SK-N-SH treated with all-trans-retinoic acid at 6 μM for 48 hours (cell line): ENCODE measurements at regions not wholly inside any gene's neighbourhood (a gene's known extent, or its start where the extent isn't known, plus 50 kb on each side); places are given as distances from the start of the nearest gene placed in this dataset.

Source experiments
- ATAC-seq: fragments of 200-7000 bp; cut with Tn5 transposase; 3 replicates; pipeline ENCODE4 v1.9.1; 2020; ENCODE audit warnings: mild to moderate bottlenecking, moderate library complexity
- ARNTL ChIP-seq: fragments of 450-650 bp; formaldehyde crosslinking; IDR thresholded peaks from 2 replicates; pipeline ENCODE4 v1.5.0; 2020; ENCODE audit warnings: low read depth, mild to moderate bottlenecking, moderate library complexity, borderline replicate concordance
- BACH2 ChIP-seq: fragments of 250-450 bp; sonication (Bioruptor Pico); IDR thresholded peaks from 2 replicates; pipeline ENCODE4 v1.9.0; 2021; ENCODE audit warnings: mild to moderate bottlenecking, borderline replicate concordance
- CSDC2 ChIP-seq: fragments of 250-450 bp; sonication (Bioruptor Pico); IDR thresholded peaks from 2 replicates; pipeline ENCODE4 v1.5.0; 2020; ENCODE audit warnings: mild to moderate bottlenecking, moderate library complexity
- ESRRG ChIP-seq: fragments of 250-450 bp; sonication (Bioruptor Pico); IDR thresholded peaks from 2 replicates; pipeline ENCODE4 v1.6.1; 2021; ENCODE audit warnings: mild to moderate bottlenecking
- GLIS3 ChIP-seq: fragments of 250-450 bp; sonication (Bioruptor Pico); IDR thresholded peaks from 2 replicates; pipeline ENCODE4 v1.5.0; 2020; ENCODE audit warnings: mild to moderate bottlenecking, moderate library complexity
- ISL1 ChIP-seq: fragments of 250-450 bp; sonication (Bioruptor Pico); IDR thresholded peaks from 2 replicates; pipeline ENCODE4 v2.1.2; 2022; ENCODE audit warnings: mild to moderate bottlenecking, moderate library complexity
- POU6F1 ChIP-seq: fragments of 250-450 bp; sonication (Bioruptor Pico); IDR thresholded peaks from 2 replicates; pipeline ENCODE4 v1.8.0; 2021; ENCODE audit warnings: low read depth, mild to moderate bottlenecking, moderate library complexity, borderline replicate concordance
- PPARA ChIP-seq: fragments of 250-450 bp; sonication (Bioruptor Pico); IDR thresholded peaks from 2 replicates; pipeline ENCODE4 v1.5.0; 2020; ENCODE audit warnings: mild to moderate bottlenecking, borderline replicate concordance
- TCF4 ChIP-seq: fragments of 250-450 bp; sonication (Bioruptor Pico); IDR thresholded peaks from 2 replicates; pipeline ENCODE4 v1.8.0; 2021; ENCODE audit warnings: mild to moderate bottlenecking, moderate library complexity, borderline replicate concordance
- TOX ChIP-seq: fragments of 250-450 bp; sonication (Bioruptor Pico); IDR thresholded peaks from 2 replicates; pipeline ENCODE4 v1.8.0; 2021; ENCODE audit warnings: mild to moderate bottlenecking, moderate library complexity, borderline replicate concordance
- ZC3H10 ChIP-seq: fragments of 250-450 bp; sonication (Bioruptor Pico); IDR thresholded peaks from 2 replicates; pipeline ENCODE4 v1.5.1; 2021; ENCODE audit warnings: mild to moderate bottlenecking, moderate library complexity
- ZFP30 ChIP-seq: fragments of 450-650 bp; formaldehyde crosslinking; IDR thresholded peaks from 2 replicates; pipeline ENCODE4 v1.5.0; 2022; ENCODE audit warnings: mild to moderate bottlenecking, moderate library complexity
- ZNF565 ChIP-seq: fragments of 450-650 bp; formaldehyde crosslinking; conservative IDR thresholded peaks from 2 replicates; pipeline ENCODE4 v1.5.0; 2020; ENCODE audit warnings: low read depth, mild to moderate bottlenecking, moderate library complexity
- ZNF70 ChIP-seq: fragments of 450-650 bp; formaldehyde crosslinking; IDR thresholded peaks from 2 replicates; pipeline ENCODE4 v1.5.0; 2020; ENCODE audit warnings: mild to moderate bottlenecking, moderate library complexity
- TF ChIP-seq, protein P1 (sequence below): fragments of 250-450 bp; sonication (Bioruptor Pico); IDR thresholded peaks from 2 replicates; pipeline ENCODE4 v1.5.1; 2021; ENCODE audit warnings: mild to moderate bottlenecking, moderate library complexity
- TF ChIP-seq, protein P2 (sequence below): fragments of 250-450 bp; sonication (Bioruptor Pico); IDR thresholded peaks from 2 replicates; pipeline ENCODE4 v1.8.0; 2020; ENCODE audit warnings: mild to moderate bottlenecking, moderate library complexity, borderline replicate concordance
- TF ChIP-seq, protein P3 (sequence below): fragments of 250-450 bp; sonication (Bioruptor Pico); IDR thresholded peaks from 2 replicates; pipeline ENCODE4 v1.5.0; 2020; ENCODE audit warnings: mild to moderate bottlenecking, moderate library complexity

DNA sequence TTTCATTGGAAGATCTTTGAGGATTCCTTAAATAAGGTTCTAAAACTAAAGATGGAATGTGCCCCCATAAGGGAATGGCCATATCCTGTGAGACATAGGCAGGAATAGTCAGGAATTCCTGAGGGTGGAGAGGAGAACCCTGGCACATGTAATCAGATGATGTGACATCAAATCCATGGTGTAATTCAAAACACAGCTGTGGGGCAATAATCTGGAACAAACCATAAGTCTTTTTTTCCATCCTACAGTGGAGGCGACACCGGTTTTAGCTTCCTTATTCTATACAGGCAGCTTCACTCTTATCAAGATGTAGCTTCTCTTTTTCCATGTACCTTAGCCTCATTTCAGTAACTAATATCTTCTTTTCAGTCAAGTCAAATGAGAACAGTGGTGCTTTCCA lies 133.6 kb upstream of the CITED2 start:
- TF ChIP-seq CSDC2 (CRISPR knock-in tag) (no peak), TOX (no peak), ZNF70 (no peak), ZFP30 (no peak), ZNF565 (no peak), PPARA (CRISPR knock-in tag) (no peak), BACH2 (CRISPR knock-in tag) (no peak), POU6F1 (no peak), ESRRG (CRISPR knock-in tag) (no peak), TCF4 (CRISPR knock-in tag) (no peak)
- TF ChIP-seq, protein P1, sequence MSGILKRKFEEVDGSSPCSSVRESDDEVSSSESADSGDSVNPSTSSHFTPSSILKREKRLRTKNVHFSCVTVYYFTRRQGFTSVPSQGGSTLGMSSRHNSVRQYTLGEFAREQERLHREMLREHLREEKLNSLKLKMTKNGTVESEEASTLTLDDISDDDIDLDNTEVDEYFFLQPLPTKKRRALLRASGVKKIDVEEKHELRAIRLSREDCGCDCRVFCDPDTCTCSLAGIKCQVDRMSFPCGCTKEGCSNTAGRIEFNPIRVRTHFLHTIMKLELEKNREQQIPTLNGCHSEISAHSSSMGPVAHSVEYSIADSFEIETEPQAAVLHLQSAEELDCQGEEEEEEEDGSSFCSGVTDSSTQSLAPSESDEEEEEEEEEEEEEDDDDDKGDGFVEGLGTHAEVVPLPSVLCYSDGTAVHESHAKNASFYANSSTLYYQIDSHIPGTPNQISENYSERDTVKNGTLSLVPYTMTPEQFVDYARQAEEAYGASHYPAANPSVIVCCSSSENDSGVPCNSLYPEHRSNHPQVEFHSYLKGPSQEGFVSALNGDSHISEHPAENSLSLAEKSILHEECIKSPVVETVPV (CRISPR knock-in tag) = no peak
- TF ChIP-seq, protein P2, sequence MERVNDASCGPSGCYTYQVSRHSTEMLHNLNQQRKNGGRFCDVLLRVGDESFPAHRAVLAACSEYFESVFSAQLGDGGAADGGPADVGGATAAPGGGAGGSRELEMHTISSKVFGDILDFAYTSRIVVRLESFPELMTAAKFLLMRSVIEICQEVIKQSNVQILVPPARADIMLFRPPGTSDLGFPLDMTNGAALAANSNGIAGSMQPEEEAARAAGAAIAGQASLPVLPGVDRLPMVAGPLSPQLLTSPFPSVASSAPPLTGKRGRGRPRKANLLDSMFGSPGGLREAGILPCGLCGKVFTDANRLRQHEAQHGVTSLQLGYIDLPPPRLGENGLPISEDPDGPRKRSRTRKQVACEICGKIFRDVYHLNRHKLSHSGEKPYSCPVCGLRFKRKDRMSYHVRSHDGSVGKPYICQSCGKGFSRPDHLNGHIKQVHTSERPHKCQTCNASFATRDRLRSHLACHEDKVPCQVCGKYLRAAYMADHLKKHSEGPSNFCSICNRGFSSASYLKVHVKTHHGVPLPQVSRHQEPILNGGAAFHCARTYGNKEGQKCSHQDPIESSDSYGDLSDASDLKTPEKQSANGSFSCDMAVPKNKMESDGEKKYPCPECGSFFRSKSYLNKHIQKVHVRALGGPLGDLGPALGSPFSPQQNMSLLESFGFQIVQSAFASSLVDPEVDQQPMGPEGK = no peak
- ATAC-seq = no peak

DNA sequence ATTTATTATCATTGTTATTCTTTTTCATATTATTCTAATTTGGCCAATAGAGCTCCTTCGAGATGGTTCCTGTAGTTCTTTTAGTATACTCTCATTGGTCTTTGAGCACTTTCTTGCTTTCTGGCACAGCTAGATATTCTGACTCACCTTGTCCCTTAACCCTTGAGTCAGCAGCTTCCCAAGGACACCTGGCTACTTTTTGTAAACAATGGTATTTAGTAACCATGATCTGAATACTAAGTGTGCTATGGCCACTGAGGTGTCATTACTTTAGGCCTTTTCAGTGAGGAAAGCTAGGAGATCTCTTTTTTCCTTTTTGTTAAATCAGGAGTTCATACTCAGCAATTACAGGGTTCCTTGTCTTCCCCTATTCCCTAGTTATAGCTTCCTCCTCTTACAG lies 126.5 kb upstream of the CITED2 start:
- TF ChIP-seq, protein P3, sequence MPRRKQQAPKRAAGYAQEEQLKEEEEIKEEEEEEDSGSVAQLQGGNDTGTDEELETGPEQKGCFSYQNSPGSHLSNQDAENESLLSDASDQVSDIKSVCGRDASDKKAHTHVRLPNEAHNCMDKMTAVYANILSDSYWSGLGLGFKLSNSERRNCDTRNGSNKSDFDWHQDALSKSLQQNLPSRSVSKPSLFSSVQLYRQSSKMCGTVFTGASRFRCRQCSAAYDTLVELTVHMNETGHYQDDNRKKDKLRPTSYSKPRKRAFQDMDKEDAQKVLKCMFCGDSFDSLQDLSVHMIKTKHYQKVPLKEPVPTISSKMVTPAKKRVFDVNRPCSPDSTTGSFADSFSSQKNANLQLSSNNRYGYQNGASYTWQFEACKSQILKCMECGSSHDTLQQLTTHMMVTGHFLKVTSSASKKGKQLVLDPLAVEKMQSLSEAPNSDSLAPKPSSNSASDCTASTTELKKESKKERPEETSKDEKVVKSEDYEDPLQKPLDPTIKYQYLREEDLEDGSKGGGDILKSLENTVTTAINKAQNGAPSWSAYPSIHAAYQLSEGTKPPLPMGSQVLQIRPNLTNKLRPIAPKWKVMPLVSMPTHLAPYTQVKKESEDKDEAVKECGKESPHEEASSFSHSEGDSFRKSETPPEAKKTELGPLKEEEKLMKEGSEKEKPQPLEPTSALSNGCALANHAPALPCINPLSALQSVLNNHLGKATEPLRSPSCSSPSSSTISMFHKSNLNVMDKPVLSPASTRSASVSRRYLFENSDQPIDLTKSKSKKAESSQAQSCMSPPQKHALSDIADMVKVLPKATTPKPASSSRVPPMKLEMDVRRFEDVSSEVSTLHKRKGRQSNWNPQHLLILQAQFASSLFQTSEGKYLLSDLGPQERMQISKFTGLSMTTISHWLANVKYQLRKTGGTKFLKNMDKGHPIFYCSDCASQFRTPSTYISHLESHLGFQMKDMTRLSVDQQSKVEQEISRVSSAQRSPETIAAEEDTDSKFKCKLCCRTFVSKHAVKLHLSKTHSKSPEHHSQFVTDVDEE (CRISPR knock-in tag) = no peak
- no peak for TF ChIP-seq ZNF70
- TF ChIP-seq ZC3H10 (CRISPR knock-in tag) = no peak
- no peak for TF ChIP-seq GLIS3 (CRISPR knock-in tag)
- TF ChIP-seq, protein P2 = no peak
- no peak for TF ChIP-seq CSDC2 (CRISPR knock-in tag)
- TF ChIP-seq ISL1 (CRISPR knock-in tag) = no peak
- ATAC-seq = no peak

DNA sequence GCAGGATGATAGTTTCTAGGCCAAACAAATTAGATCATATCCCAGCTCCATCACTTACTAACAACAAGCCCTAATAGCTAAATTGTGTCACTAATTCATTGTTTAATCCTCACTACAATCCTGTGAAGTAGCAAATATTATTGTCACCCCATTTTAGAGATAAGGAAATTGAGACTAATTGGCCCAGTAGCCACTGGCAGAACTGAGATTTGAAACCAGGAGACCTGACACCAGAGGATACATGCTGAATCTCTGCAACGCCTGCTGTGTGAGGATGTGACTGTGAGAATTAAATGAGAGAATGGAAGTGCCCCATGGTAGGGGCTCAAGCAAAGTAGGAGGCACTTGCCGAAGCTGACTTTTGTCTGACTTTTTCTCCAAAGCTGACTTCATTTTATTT lies 124.3 kb upstream of the CITED2 start:
- ATAC-seq = no peak
- TF ChIP-seq ARNTL (CRISPR knock-in tag) (no peak), ZC3H10 (CRISPR knock-in tag) (no peak)
- TF ChIP-seq, protein P2 = no peak
